ENCODE measurements at regions not wholly inside any gene's neighbourhood (a gene's known extent, or its start where the extent isn't known, plus 50 kb on each side); places are given as distances from the start of the nearest gene placed in this dataset.

DNA sequence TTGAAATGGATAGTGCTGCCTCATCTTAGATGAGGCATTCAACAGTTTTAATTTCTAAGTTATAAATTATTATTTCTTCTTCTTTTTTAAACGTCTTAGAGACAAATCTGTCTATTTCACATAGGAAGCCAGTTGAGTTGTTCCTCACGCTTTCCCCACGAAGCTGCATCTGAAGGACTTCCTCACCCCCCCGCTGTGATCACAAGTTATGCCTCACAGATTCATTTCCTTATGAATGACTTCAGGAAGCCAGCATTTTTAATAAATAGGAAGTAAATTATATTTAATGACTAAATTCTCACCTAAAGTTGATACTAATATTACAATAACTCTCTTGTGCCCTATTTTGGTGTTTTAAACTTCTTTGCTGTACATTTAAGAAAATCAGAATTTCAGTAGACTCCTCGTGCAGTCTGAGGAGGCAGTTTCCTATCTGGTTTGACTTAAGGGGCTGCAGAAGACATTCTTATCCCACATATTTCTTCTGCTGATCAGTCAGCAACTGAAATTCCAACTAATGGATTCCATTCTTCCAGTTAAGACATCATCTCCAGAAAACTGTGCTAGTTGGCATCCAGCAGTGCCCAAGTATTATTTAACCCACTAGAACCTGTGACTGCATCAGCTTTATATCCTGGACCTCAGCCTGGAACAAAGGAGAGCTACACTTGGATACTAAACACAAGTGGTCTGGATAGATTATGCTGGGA, 182.7 kb upstream of the CCN2 start:
- TF ChIP-seq CTCF (optimal IDR thresholded peaks at IDR 0.05 in 1 of 3, IDR thresholded peaks at IDR 0.05 in 1 of 3, conservative IDR thresholded peaks at IDR 0.05 in 1 of 3; ENCODE audit: extremely low read depth in 1 of 3, insufficient read depth in 2 of 3, low read length in 3 of 3) = no peak
- no peak for TF ChIP-seq EZH2 (IDR thresholded peaks at IDR 0.05; ENCODE audit: low read length)

Data from keratinocyte (primary cell).